ENCODE measurements at regions not wholly inside any gene's neighbourhood (a gene's known extent, or its start where the extent isn't known, plus 50 kb on each side); places are given as distances from the start of the nearest gene placed in this dataset.

- intact Hi-C loops (cut with micrococcal nuclease) = no loop called here
- Histone ChIP-seq H3K9ac (ENCODE audit: low read length) (no peak overlapping the region), H3K4me2 (ENCODE audit: low read length) (no peak overlapping the region), H2AFZ (ENCODE audit: low read depth, low read length, poor library complexity, severe bottlenecking) (no peak overlapping the region), H3K27me3 (ENCODE audit: insufficient read depth, low read length) (no peaks in the 10 kb centered on the region), H3K4me3 (replicated peaks in 1 of 2; ENCODE audit: low read depth in 1 of 2, low read length in 2 of 2) (no peak overlapping the region), H3K36me3 (ENCODE audit: control insufficient read depth in 1 of 2, insufficient read depth in 2 of 2, low read length in 2 of 2) (no peaks in the 10 kb centered on the region), H3K27ac (ENCODE audit: low read depth, low read length) (no peak overlapping the region), H3K4me1 (ENCODE audit: control insufficient read depth in 1 of 2, insufficient read depth in 2 of 2, low read length in 2 of 2) (no peaks in the 10 kb centered on the region), H4K20me1 (ENCODE audit: insufficient read depth) (no peaks in the 10 kb centered on the region), H3K9me2 (ENCODE audit: insufficient read depth) (no peaks in the 10 kb centered on the region), H3K79me2 (ENCODE audit: insufficient read depth, low read length) (no peaks in the 10 kb centered on the region), H3K9me3 (ENCODE audit: control insufficient read depth in 1 of 2, insufficient read depth in 1 of 2, low read depth in 1 of 2, low read length in 2 of 2) (no peaks in the 10 kb centered on the region)
- no peak for TF ChIP-seq YY1 (IDR thresholded peaks at IDR 0.05; ENCODE audit: extremely low read depth, insufficient replicate concordance, low read depth, low read length)
- no peak for TF ChIP-seq EZH2phosphoT487 (IDR thresholded peaks at IDR 0.05; ENCODE audit: borderline replicate concordance)
- no peak for TF ChIP-seq ZFX (IDR thresholded peaks at IDR 0.05)
- no peak for TF ChIP-seq ELF1 (IDR thresholded peaks at IDR 0.05; ENCODE audit: borderline replicate concordance, low read depth)
- TF ChIP-seq ZBTB33 (IDR thresholded peaks at IDR 0.05; ENCODE audit: extremely low read depth, insufficient replicate concordance, low read length) = no peak
- TF ChIP-seq EZH2 (IDR thresholded peaks at IDR 0.05) = no peak
- ATAC-seq = no peak
- ChIA-PET RAD21 (ENCODE audit: low non-redundant PET in 1 of 2, low total read pairs in 2 of 2, uncharacterized antibody in 2 of 2, unreplicated experiment in 2 of 2) (no interaction called here), POLR2A (no interaction called here), CTCF (no interaction called here)
- no TSS peak for BruUV-seq (replicated peaks)
- no peak for DNase-seq (ENCODE audit: low read depth, low spot score)
Measured at GRCh38 chr3:152547153-152547552, 278.4 kb downstream of the MBNL1 start.

GRCh38 chr3:152549263-152549662, 280.5 kb downstream of the MBNL1 start:
- no TSS peak for BruUV-seq (replicated peaks)
- POLR2A ChIA-PET = no interaction called here
- CTCF ChIA-PET = no interaction called here
- ATAC-seq (no peak), DNase-seq (ENCODE audit: low read depth, low spot score) (no peak)
- Histone ChIP-seq H3K27ac (ENCODE audit: low read depth, low read length) (no peak overlapping the region), H3K79me2 (ENCODE audit: insufficient read depth, low read length) (no peaks in the 10 kb centered on the region), H3K9me3 (ENCODE audit: control insufficient read depth in 1 of 2, insufficient read depth in 1 of 2, low read depth in 1 of 2, low read length in 2 of 2) (no peaks in the 10 kb centered on the region), H4K20me1 (ENCODE audit: insufficient read depth) (no peaks in the 10 kb centered on the region), H3K9ac (ENCODE audit: low read length) (no peak overlapping the region), H3K4me1 (ENCODE audit: control insufficient read depth in 1 of 2, insufficient read depth in 2 of 2, low read length in 2 of 2) (no peaks in the 10 kb centered on the region), H3K36me3 (ENCODE audit: control insufficient read depth in 1 of 2, insufficient read depth in 2 of 2, low read length in 2 of 2) (no peaks in the 10 kb centered on the region), H3K4me2 (ENCODE audit: low read length) (no peak overlapping the region), H3K27me3 (ENCODE audit: insufficient read depth, low read length) (no peaks in the 10 kb centered on the region), H3K4me3 (replicated peaks in 1 of 2; ENCODE audit: low read depth in 1 of 2, low read length in 2 of 2) (no peak overlapping the region), H3K9me2 (ENCODE audit: insufficient read depth) (no peaks in the 10 kb centered on the region), H2AFZ (ENCODE audit: low read depth, low read length, poor library complexity, severe bottlenecking) (no peak overlapping the region)
- intact Hi-C loops (cut with micrococcal nuclease) = no loop called here
- RAD21 ChIA-PET (ENCODE audit: low non-redundant PET in 1 of 2, low total read pairs in 2 of 2, uncharacterized antibody in 2 of 2, unreplicated experiment in 2 of 2) = no interaction called here
- TF ChIP-seq ZFX (IDR thresholded peaks at IDR 0.05) (no peak), EZH2 (IDR thresholded peaks at IDR 0.05) (no peak), SIN3A (IDR thresholded peaks at IDR 0.05; ENCODE audit: low read depth) (no peak)
- TF ChIP-seq, protein P1, sequence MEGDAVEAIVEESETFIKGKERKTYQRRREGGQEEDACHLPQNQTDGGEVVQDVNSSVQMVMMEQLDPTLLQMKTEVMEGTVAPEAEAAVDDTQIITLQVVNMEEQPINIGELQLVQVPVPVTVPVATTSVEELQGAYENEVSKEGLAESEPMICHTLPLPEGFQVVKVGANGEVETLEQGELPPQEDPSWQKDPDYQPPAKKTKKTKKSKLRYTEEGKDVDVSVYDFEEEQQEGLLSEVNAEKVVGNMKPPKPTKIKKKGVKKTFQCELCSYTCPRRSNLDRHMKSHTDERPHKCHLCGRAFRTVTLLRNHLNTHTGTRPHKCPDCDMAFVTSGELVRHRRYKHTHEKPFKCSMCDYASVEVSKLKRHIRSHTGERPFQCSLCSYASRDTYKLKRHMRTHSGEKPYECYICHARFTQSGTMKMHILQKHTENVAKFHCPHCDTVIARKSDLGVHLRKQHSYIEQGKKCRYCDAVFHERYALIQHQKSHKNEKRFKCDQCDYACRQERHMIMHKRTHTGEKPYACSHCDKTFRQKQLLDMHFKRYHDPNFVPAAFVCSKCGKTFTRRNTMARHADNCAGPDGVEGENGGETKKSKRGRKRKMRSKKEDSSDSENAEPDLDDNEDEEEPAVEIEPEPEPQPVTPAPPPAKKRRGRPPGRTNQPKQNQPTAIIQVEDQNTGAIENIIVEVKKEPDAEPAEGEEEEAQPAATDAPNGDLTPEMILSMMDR (IDR thresholded peaks at IDR 0.05 in 2 of 3, conservative IDR thresholded peaks at IDR 0.05 in 1 of 3; ENCODE audit: borderline replicate concordance in 1 of 3, insufficient read depth in 1 of 3, low read depth in 2 of 3, low read length in 2 of 3) = no peak
